ENCODE measurements at regions not wholly inside any gene's neighbourhood (a gene's known extent, or its start where the extent isn't known, plus 50 kb on each side); places are given as distances from the start of the nearest gene placed in this dataset.

DNA sequence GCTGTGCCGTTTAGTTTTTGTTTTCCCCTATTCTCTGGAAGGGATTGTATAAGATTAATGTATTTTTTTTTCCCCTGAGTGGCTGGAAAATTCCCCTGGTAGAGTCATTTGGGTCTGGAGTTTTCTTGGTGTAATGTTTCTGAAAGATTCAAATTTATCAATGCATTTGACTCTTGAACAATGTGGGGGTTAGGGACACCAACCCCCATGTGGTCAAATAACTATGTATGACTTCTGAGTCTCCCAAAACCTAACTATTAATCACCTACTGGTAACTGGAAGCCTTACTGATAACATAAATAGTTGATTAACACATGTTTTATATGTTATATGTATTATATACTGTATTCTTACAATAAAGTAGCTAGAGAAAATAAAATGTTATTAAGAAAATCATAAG lies 220.1 kb upstream of the PDE3A start:
- H3K4me1 Mint-ChIP-seq (ENCODE audit: low read depth): no peaks in the 10 kb centered on the region
- CTCF ChIA-PET: no interaction called here
- ATAC-seq (ENCODE audit: poor library complexity): no peak
- H3K27ac Mint-ChIP-seq: no peak overlapping the region
- H3K9me3 Mint-ChIP-seq: no peaks in the 10 kb centered on the region
- Histone ChIP-seq H3K27me3 (ENCODE audit: control insufficient read depth in 1 of 2, insufficient read depth in 2 of 2, low read length in 2 of 2) (no peaks in the 10 kb centered on the region), H3K36me3 (ENCODE audit: insufficient read depth, low read length) (no peaks in the 10 kb centered on the region), H3K9me3 (ENCODE audit: control insufficient read depth in 1 of 2, insufficient read depth in 1 of 2, low read length in 2 of 2) (no peaks in the 10 kb centered on the region), H3K4me1 (ENCODE audit: insufficient read depth, low read length) (no peaks in the 10 kb centered on the region), H3K4me3 (ENCODE audit: low read length) (no peak overlapping the region), H3K27ac (ENCODE audit: low read depth in 1 of 2, low read length in 2 of 2) (no peak overlapping the region)
- intact Hi-C loops (cut with DNase I, micrococcal nuclease): no loop called here
- no peaks in the 10 kb centered on the region for H3K36me3 Mint-ChIP-seq (ENCODE audit: low read depth)
- H3K4me3 Mint-ChIP-seq: no peak overlapping the region
- H3K27me3 Mint-ChIP-seq: no peaks in the 10 kb centered on the region
- no peak for DNase-seq
- TF ChIP-seq, protein P1, sequence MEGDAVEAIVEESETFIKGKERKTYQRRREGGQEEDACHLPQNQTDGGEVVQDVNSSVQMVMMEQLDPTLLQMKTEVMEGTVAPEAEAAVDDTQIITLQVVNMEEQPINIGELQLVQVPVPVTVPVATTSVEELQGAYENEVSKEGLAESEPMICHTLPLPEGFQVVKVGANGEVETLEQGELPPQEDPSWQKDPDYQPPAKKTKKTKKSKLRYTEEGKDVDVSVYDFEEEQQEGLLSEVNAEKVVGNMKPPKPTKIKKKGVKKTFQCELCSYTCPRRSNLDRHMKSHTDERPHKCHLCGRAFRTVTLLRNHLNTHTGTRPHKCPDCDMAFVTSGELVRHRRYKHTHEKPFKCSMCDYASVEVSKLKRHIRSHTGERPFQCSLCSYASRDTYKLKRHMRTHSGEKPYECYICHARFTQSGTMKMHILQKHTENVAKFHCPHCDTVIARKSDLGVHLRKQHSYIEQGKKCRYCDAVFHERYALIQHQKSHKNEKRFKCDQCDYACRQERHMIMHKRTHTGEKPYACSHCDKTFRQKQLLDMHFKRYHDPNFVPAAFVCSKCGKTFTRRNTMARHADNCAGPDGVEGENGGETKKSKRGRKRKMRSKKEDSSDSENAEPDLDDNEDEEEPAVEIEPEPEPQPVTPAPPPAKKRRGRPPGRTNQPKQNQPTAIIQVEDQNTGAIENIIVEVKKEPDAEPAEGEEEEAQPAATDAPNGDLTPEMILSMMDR (IDR thresholded peaks at IDR 0.05): no peak
- POLR2A ChIA-PET: no interaction called here

DNA sequence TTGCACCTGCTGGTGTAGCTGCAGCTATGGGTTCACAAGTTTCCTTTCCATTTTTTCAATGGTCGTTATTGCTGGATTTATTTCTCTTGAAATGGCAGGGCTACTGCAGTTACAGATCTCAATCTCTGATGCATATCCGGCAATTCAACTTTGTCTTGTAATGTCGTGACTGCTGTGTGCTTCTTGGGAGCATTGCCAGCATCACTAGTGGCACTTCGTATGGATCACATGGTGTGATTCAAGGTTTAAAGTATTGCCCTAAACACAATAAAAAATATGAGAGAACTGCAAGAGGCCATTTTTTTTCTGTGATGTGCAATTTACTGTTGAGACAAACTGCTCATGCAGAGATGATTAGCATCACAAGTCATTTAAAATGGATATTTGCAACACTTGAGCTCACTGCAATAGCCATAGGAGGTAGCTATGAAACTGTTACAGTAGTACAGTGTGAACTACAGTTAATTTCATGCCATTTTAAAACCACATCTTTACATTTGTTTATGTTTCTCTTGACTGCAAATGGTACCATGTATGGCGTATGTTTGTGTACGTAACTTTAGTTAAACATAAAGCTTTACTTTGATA lies 217.4 kb upstream of the PDE3A start:
- TF ChIP-seq, protein P1 (IDR thresholded peaks at IDR 0.05): no peak
- no peaks in the 10 kb centered on the region for H3K9me3 ChIP-seq (ENCODE audit: control insufficient read depth in 1 of 2, insufficient read depth in 1 of 2, low read length in 2 of 2)
- H3K27ac Mint-ChIP-seq: no peak overlapping the region
- ATAC-seq (ENCODE audit: poor library complexity): no peak
- H3K4me1 ChIP-seq (ENCODE audit: insufficient read depth, low read length): no peaks in the 10 kb centered on the region
- no peak overlapping the region for H3K27ac ChIP-seq (ENCODE audit: low read depth in 1 of 2, low read length in 2 of 2)
- DNase-seq: no peak
- H3K4me1 Mint-ChIP-seq (ENCODE audit: low read depth): no peaks in the 10 kb centered on the region
- no peaks in the 10 kb centered on the region for H3K9me3 Mint-ChIP-seq
- POLR2A ChIA-PET: no interaction called here
- H3K27me3 Mint-ChIP-seq: no peaks in the 10 kb centered on the region
- CTCF ChIA-PET: interaction anchor here (0.8 kb wide), 1 partner anchor 9 kb away, joined by 3 read pairs; no protein-coding TSS in a partner anchor
- H3K4me3 Mint-ChIP-seq: no peak overlapping the region
- H3K36me3 Mint-ChIP-seq (ENCODE audit: low read depth): no peaks in the 10 kb centered on the region
- no peaks in the 10 kb centered on the region for H3K27me3 ChIP-seq (ENCODE audit: control insufficient read depth in 1 of 2, insufficient read depth in 2 of 2, low read length in 2 of 2)
- intact Hi-C loops (cut with DNase I, micrococcal nuclease): no loop called here
- H3K4me3 ChIP-seq (ENCODE audit: low read length): no peak overlapping the region
- H3K36me3 ChIP-seq (ENCODE audit: insufficient read depth, low read length): no peaks in the 10 kb centered on the region

DNA sequence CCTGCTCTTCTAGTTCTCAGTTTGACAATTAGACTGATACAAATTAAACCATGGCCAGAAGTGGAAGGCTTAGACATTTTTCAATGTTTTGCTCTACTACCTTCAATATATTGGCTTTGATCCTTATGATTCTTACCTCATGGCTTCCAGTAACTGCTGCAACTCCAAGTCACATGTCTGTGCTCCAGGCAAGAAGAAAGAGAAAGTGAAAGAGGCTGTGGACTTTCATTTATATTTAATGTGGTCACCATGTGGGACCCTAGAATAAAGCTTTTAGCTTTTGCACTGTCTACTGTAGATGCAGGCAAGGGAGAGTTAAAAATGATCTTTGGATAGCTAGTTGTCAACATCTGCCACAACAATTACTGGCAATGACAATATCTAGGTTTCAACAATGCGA lies 214.3 kb upstream of the PDE3A start:
- ATAC-seq (ENCODE audit: poor library complexity): no peak
- intact Hi-C loops (cut with DNase I, micrococcal nuclease): no loop called here
- no peak for DNase-seq

More for the DNA sequence above, 214.3 kb upstream of the PDE3A start:
- no peaks in the 10 kb centered on the region for H3K4me1 ChIP-seq (ENCODE audit: insufficient read depth, low read length)
- ChIA-PET CTCF (no interaction called here), POLR2A (no interaction called here)
- Mint-ChIP-seq H3K9me3 (peaks cover 2% of the 10 kb centered on the region), H3K36me3 (ENCODE audit: low read depth) (no peaks in the 10 kb centered on the region), H3K27me3 (no peaks in the 10 kb centered on the region), H3K4me1 (ENCODE audit: low read depth) (no peaks in the 10 kb centered on the region), H3K27ac (no peak overlapping the region), H3K4me3 (no peak overlapping the region)
- H3K27me3 ChIP-seq (ENCODE audit: control insufficient read depth in 1 of 2, insufficient read depth in 2 of 2, low read length in 2 of 2): no peaks in the 10 kb centered on the region
- no peak overlapping the region for H3K4me3 ChIP-seq (ENCODE audit: low read length)
- H3K9me3 ChIP-seq (ENCODE audit: control insufficient read depth in 1 of 2, insufficient read depth in 1 of 2, low read length in 2 of 2): no peaks in the 10 kb centered on the region
- no peak overlapping the region for H3K27ac ChIP-seq (ENCODE audit: low read depth in 1 of 2, low read length in 2 of 2)
- H3K36me3 ChIP-seq (ENCODE audit: insufficient read depth, low read length): no peaks in the 10 kb centered on the region
- TF ChIP-seq, protein P1 (IDR thresholded peaks at IDR 0.05): no peak

All from CD4-positive, alpha-beta T cell (primary cell).